ENCODE measurements at regions not wholly inside any gene's neighbourhood (a gene's known extent, or its start where the extent isn't known, plus 50 kb on each side); places are given as distances from the start of the nearest gene placed in this dataset.

- DNase-seq (ENCODE audit: low spot score in 2 of 2) (no peak), ATAC-seq (peak in 1 of 2 donors; percentile 14)
- Mint-ChIP-seq H3K9me3 (no peaks in the 10 kb centered on the region), H3K27ac (peak overlapping the region; percentile 95 to 98), H3K36me3 (peaks cover 39 to 61% of the 10 kb centered on the region in 2 donors)
These were observed 176.1 kb upstream of the KLF14 start for GRCh38 chr7:130909881-130910672.

DNA sequence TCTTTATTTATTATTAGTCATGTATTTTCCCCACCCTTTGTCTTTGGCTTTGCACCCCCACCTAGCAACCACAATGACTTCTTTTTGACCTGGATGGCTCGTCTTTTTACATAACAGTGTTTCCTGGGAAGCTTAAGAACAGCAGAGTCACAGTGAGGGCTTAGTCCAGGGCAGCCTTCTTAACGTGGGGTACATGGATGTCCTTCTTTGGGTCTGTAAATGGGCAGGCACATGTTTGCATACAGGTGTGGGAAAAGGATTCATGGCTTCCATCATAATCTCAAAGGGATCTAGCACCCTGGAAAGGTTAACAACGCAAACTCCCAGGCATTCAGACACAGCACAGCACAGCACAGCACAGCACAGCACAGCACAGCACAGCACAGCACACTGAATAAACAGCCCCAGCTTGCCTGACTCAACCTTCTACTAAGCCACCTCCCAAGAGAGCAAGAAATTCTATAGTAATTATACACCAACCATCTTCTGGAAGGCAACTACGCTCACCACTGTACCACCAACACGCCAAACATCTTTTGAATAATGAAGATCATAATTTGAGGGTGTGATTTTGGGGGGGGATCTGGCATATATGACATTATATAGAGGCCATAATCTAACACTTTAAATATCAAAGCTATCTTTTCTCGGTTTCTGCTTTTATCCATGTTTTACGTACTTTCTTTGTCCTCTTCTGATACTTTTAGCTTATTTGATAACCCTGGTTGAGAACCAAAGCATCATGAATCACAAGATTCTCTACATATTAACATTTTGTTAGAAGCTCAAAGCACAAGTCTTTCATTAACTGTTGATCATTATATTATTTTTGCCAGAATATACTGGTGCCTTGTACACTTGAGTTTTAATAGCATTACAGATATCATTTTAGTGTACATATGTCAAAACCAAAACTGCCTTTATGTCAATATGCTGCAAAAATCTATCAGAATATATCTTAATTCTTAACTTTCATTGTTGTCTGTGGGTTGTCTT is 177.2 kb upstream of the KLF14 start:
- no peak for ATAC-seq
- Mint-ChIP-seq H3K9me3 (no peaks in the 10 kb centered on the region), H3K27ac (peak overlapping the region; percentile 95 to 98), H3K36me3 (peaks cover 39 to 65% of the 10 kb centered on the region in 2 donors)
- no peak for DNase-seq (ENCODE audit: low spot score in 2 of 2)

- DNase-seq (ENCODE audit: low spot score in 2 of 2) (no peak), ATAC-seq (no peak)
- peak overlapping the region; percentile 95 to 98 for H3K27ac Mint-ChIP-seq
- peaks cover 44 to 66% of the 10 kb centered on the region in 2 donors for H3K36me3 Mint-ChIP-seq
- H3K9me3 Mint-ChIP-seq = no peaks in the 10 kb centered on the region
These were observed 178.3 kb upstream of the KLF14 start for GRCh38 chr7:130912082-130912861.

DNA sequence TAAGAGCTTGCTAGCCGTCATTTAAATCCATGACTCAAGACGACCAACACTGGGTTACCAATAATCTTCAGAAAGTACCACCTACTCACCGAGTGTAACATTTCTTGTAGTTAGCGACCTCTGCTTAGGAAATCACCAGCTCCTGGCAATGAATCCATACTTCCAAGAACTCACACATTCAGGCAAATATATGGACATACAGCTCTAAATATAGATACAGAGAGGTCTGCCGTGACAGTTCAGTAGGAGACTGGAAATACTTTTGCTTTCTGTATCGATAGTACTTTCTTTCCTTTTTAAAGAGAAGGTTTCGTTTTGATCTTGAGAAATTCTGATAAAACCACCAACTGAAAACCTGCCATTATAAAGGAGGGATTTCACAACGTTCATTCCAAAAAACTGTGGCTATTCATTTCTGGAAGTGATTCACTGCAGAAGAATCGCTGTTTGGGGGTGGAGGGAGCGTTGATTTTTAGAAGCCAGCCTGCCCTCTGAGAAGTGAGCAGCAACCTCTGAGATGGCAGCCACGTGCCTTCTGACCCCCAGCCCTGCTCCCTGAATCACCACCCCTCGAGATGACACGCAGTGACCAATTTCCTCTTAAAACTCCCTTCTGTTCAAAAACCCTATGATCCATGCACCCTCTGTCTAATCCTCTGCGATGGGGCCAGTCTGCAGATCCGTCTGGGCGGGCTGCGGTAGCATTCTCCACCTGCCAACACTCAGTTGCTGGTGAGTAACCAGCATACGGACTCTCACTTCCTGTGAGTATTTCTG is 179.0 kb upstream of the KLF14 start:
- peak; percentile 79 to 84 for ATAC-seq
- DNase-seq (ENCODE audit: low spot score in 2 of 2) = peak; percentile 75 to 92
- H3K36me3 Mint-ChIP-seq = peaks cover 47 to 65% of the 10 kb centered on the region in 2 donors
- H3K27ac Mint-ChIP-seq = peak overlapping the region; percentile 95 to 98
- H3K9me3 Mint-ChIP-seq = no peaks in the 10 kb centered on the region

DNA sequence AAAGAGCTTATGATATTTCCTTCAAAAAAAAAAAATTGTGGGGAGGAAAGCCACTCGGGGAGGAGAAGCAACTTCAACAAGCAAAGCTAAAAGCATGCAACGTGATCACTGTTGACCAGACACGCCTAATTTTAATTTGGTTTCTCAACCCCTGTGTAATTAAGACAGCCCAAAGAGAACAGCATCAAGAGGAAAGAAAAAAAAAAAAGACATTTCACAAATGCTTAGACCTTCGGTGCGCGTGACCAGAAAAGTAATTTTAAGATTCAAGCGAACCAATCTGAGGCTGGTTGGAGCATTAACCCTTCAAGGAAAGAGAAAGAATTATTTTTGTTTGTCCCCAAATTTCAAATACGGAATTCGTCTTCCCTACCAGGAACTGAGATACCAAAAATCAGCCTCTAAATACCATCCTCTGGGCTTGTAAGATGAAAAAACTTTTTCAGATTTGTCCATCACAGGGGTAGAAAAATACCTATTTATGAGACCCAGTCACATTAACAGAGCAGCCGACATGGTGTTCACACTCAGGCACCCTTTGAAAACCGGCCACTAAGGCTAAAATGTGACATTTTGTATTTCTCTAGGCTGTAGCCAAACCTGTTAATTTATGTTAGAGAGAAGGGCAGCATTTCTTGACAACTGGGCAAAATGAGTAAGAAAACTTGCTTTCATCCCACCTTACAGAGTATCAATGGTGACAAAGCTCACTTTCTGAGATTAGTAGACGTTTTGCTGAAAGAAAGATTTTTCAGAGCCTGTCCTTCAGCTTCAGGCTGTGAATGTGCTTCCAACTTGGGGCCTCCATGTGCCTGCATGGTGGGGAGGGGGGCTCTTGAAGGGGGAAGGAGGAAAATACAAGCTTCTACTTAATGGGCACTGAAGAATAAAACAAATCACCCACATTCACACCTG is 179.9 kb upstream of the KLF14 start:
- ATAC-seq (peak; percentile 1 to 12), DNase-seq (ENCODE audit: low spot score in 2 of 2) (no peak)
- Mint-ChIP-seq H3K27ac (peak overlapping the region; percentile 95 to 98), H3K36me3 (peaks cover 49 to 65% of the 10 kb centered on the region in 2 donors), H3K9me3 (no peaks in the 10 kb centered on the region)

- DNase-seq (ENCODE audit: low spot score in 2 of 2) (no peak), ATAC-seq (no peak)
- H3K36me3 Mint-ChIP-seq = peaks cover 43 to 57% of the 10 kb centered on the region in 2 donors
- peak overlapping the region; percentile 95 to 98 for H3K27ac Mint-ChIP-seq
- H3K9me3 Mint-ChIP-seq = no peaks in the 10 kb centered on the region
These were observed 180.7 kb upstream of the KLF14 start for GRCh38 chr7:130914554-130915294.

DNA sequence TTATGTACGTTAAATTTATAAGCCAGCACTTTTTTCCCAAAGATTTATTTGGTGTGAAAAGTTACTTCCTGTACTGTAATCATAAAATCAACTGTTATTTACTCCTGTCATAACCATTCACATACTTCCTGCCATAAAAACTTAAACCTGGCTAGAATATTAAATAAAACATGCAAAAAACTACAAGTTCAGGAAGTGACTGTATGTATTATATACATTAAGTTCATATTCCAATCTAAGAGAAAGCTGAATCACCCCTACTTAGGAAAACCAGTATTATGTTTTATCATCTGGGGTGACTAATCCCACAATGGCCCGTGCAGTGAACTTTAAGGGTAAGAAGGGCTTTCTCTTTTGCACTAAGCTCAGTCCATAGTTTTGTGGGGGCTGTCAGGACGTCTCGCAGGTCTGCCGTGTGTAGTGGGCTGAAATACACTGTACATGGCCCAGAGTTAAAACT is 183.7 kb upstream of the KLF14 start:
- Mint-ChIP-seq H3K27ac (peak overlapping the region; percentile 91 to 98), H3K9me3 (no peaks in the 10 kb centered on the region), H3K36me3 (peaks cover 22 to 29% of the 10 kb centered on the region in 2 donors)
- ATAC-seq = no peak
- no peak for DNase-seq (ENCODE audit: low spot score in 2 of 2)

DNA sequence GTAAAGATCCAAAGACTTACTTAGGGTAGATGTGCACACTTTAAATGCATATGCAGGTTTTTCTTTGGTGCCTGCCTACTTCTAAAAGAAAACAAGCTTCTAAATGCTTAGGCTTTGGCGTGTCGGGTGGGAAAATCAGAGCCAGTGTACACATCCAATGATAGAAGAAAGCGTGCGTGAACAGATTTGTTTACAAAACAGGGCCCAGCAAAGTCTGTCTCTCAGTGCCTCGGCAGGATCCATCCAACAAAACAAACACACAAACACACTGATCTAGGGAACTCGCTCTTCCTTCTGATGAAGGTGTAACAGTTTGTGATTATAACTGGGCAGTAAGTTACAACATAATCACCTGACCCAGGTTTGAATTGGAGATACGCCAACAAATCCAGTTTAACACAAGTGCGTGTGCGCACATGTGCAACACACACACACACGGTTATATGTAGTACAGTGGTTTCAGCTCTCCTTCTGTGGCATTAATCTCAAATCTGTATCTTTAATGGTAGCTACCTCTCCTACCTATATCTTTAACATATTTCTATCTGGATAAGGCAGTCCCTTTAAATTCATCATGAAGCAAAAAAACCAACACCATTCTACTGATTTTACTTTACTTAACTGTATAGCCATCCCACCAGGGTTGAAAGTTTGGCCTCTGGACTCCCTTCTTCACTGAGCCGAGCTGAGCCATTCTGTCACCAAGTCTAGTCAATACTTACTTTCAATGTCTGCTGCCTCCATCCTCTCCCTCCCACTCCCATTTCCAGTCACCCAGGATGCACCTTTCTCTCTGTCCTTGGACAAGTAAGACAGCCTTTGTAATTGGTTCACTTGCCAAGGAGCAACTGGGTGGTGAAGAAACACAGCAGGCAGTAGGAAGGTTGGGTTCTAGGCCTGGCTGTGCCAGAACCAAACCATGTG is 184.4 kb upstream of the KLF14 start:
- Mint-ChIP-seq H3K36me3 (peaks cover 22 to 34% of the 10 kb centered on the region in 2 donors), H3K9me3 (no peaks in the 10 kb centered on the region), H3K27ac (peak overlapping the region; percentile 91 to 98)
- DNase-seq (ENCODE audit: low spot score in 2 of 2) (peak in 1 of 2 donors; percentile 39), ATAC-seq (peak; percentile 63 to 64)

GRCh38 chr7:130919316-130920103 is 185.5 kb upstream of the KLF14 start:
- peak overlapping the region; percentile 91 to 98 for H3K27ac Mint-ChIP-seq
- ATAC-seq (peak; percentile 15 to 35), DNase-seq (ENCODE audit: low spot score in 2 of 2) (no peak)
- H3K9me3 Mint-ChIP-seq = no peaks in the 10 kb centered on the region
- peaks cover 22 to 38% of the 10 kb centered on the region in 2 donors for H3K36me3 Mint-ChIP-seq

- Mint-ChIP-seq H3K36me3 (peaks cover 22 to 44% of the 10 kb centered on the region in 2 donors), H3K9me3 (no peaks in the 10 kb centered on the region), H3K27ac (peak overlapping the region; percentile 74 to 77)
- DNase-seq (ENCODE audit: low spot score in 2 of 2) (no peak), ATAC-seq (no peak)
These were observed 186.1 kb upstream of the KLF14 start for GRCh38 chr7:130920122-130920521.

- Mint-ChIP-seq H3K9me3 (no peaks in the 10 kb centered on the region), H3K36me3 (peaks cover 25 to 47% of the 10 kb centered on the region in 2 donors), H3K27ac (peak overlapping the region; percentile 74 to 91)
- DNase-seq (ENCODE audit: low spot score in 2 of 2) = no peak
- no peak for ATAC-seq
These were observed 187.6 kb upstream of the KLF14 start for GRCh38 chr7:130921391-130922180.
